IMR-90 (cell line): ENCODE measurements at regions not wholly inside any gene's neighbourhood (a gene's known extent, or its start where the extent isn't known, plus 50 kb on each side); places are given as distances from the start of the nearest gene placed in this dataset.

Experiments used
- CTCF ChIP-seq: conservative IDR thresholded peaks from 2 replicates; pipeline ENCODE4 v1.5.1; 2012; ENCODE audit warnings: mild to moderate bottlenecking, low read depth, low read length, improper control_type of control experiment
- FOS ChIP-seq: fragments of 150-350 bp; IDR thresholded peaks from 2 replicates; pipeline ENCODE4 v1.6.1; 2016; ENCODE audit warnings: low read depth, low read length
- RCOR1 ChIP-seq: IDR thresholded peaks from 2 replicates; pipeline ENCODE4 v1.6.1; 2012; ENCODE audit warnings: mild to moderate bottlenecking, low read length, improper control_type of control experiment; ENCODE audit not compliant: insufficient replicate concordance

- TF ChIP-seq CTCF (no peak), RCOR1 (no peak), FOS (no peak)
These were observed 60.3 kb upstream of the FOXP2 start for GRCh38 chr7:114354306-114354705.
